Transverse colon (tissue), 4 donors: ENCODE measurements at regions not wholly inside any gene's neighbourhood (a gene's known extent, or its start where the extent isn't known, plus 50 kb on each side); places are given as distances from the start of the nearest gene placed in this dataset.

Experiments used
- CTCF ChIP-seq, 5 experiments: fragments of 200-600 bp in 3 of 5; fragments of 450-650 bp in 2 of 5; sonication (generic) in 3 of 5; IDR thresholded peaks; 1 replicate in 2 of 5; 2 replicates in 3 of 5; pipeline ENCODE4 v1.5.1; 2016 to 2017; ENCODE audit warnings: antibody characterized with exemption in 5 of 5, inconsistent platforms in 3 of 5, mild to moderate bottlenecking in 2 of 5, moderate library complexity in 1 of 5
- EP300 ChIP-seq: sonication (generic); formaldehyde crosslinking; IDR thresholded peaks from one replicate; pipeline ENCODE4 v1.6.1; 2017; ENCODE audit warnings: antibody characterized with exemption, low read depth
- POLR2A ChIP-seq: fragments of 450-650 bp; IDR thresholded peaks from one replicate; pipeline ENCODE4 v1.6.1; 2016; ENCODE audit warnings: antibody characterized with exemption, mild to moderate bottlenecking, moderate library complexity
- POLR2AphosphoS5 ChIP-seq, 3 donors: sonication (generic); formaldehyde crosslinking; IDR thresholded peaks; one replicate each; pipeline ENCODE4 v1.6.1; 2016; ENCODE audit warnings: antibody characterized with exemption in 3 of 3

- TF ChIP-seq EP300: no peak
- TF ChIP-seq POLR2A: no peak
- no peak for TF ChIP-seq POLR2AphosphoS5 (IDR thresholded peaks at IDR 0.05)
- TF ChIP-seq CTCF (IDR thresholded peaks at IDR 0.05): no peak
These were observed 70.7 kb upstream of the GATB start for GRCh38 chr4:151831526-151831925.
